Fibroblast of peridontal ligament (primary cell): ENCODE measurements at regions not wholly inside any gene's neighbourhood (a gene's known extent, or its start where the extent isn't known, plus 50 kb on each side); places are given as distances from the start of the nearest gene placed in this dataset.
A peak's percentile ranks its signal among the peaks of the same experiment; 100 is the strongest.

Experiments used
- DNase-seq: peaks from one replicate; pipeline ENCODE4 v3.0.0-alpha.2; 2010; ENCODE audit errors: extremely low read depth

GRCh38 chr2:81714817-81715216 lies 1410.3 kb upstream of the LRRTM1 start:
- DNase-seq = peak; percentile 1

GRCh38 chr2:81706856-81707255 lies 1402.3 kb upstream of the LRRTM1 start:
- DNase-seq = no peak

- no peak for DNase-seq
These were observed 1399.3 kb upstream of the LRRTM1 start for GRCh38 chr2:81703831-81704230.

GRCh38 chr2:81692566-81692965 lies 1388.0 kb upstream of the LRRTM1 start:
- no peak for DNase-seq

- no peak for DNase-seq
These were observed 1371.1 kb upstream of the LRRTM1 start for GRCh38 chr2:81675641-81676040.

- DNase-seq = no peak
These were observed 1368.4 kb upstream of the LRRTM1 start for GRCh38 chr2:81672923-81673322.

- no peak for DNase-seq
These were observed 1368.0 kb upstream of the LRRTM1 start for GRCh38 chr2:81672516-81672915.

GRCh38 chr2:81670885-81671284 lies 1366.3 kb upstream of the LRRTM1 start:
- no peak for DNase-seq

GRCh38 chr2:81661081-81661480 lies 1356.5 kb upstream of the LRRTM1 start:
- no peak for DNase-seq

GRCh38 chr2:81658227-81658626 lies 1353.7 kb upstream of the LRRTM1 start:
- no peak for DNase-seq

- DNase-seq = no peak
These were observed 1345.8 kb upstream of the LRRTM1 start for GRCh38 chr2:81650048-81650971.

GRCh38 chr2:81648806-81649205 lies 1344.3 kb upstream of the LRRTM1 start:
- DNase-seq = no peak

- DNase-seq = no peak
These were observed 1343.8 kb upstream of the LRRTM1 start for GRCh38 chr2:81648370-81648769.

GRCh38 chr2:81647715-81648230 lies 1343.2 kb upstream of the LRRTM1 start:
- no peak for DNase-seq

GRCh38 chr2:81645745-81646301 lies 1341.3 kb upstream of the LRRTM1 start:
- no peak for DNase-seq

- no peak for DNase-seq
These were observed 1339.6 kb upstream of the LRRTM1 start for GRCh38 chr2:81644189-81644588.

- no peak for DNase-seq
These were observed 1320.3 kb upstream of the LRRTM1 start for GRCh38 chr2:81624825-81625224.

- DNase-seq = no peak
These were observed 1295.5 kb upstream of the LRRTM1 start for GRCh38 chr2:81600088-81600487.

GRCh38 chr2:81598453-81598852 lies 1293.9 kb upstream of the LRRTM1 start:
- DNase-seq = no peak

GRCh38 chr2:81589406-81589805 lies 1284.9 kb upstream of the LRRTM1 start:
- no peak for DNase-seq

GRCh38 chr2:81583311-81584108 lies 1279.0 kb upstream of the LRRTM1 start:
- DNase-seq = no peak

- no peak for DNase-seq
These were observed 1272.2 kb upstream of the LRRTM1 start for GRCh38 chr2:81576713-81577112.
